HG03571 (cell line): ENCODE measurements at regions not wholly inside any gene's neighbourhood (a gene's known extent, or its start where the extent isn't known, plus 50 kb on each side); places are given as distances from the start of the nearest gene placed in this dataset.
"Not testable (repeated sequence)": the region's sequence is repeated elsewhere in the genome, so short reads cannot be mapped to it uniquely, and the experiment has no call there.

Experiments
- ATAC-seq: cut with Tn5 transposase; IDR thresholded peaks from one replicate; pipeline ENCODE4 v1.9.1; 2021; ENCODE audit not compliant: unreplicated experiment

GRCh38 chr6:12476484-12476883 lies 186.3 kb downstream of the EDN1 start:
- ATAC-seq, result no peak

GRCh38 chr6:12477616-12478015 lies 187.5 kb downstream of the EDN1 start:
- ATAC-seq, result no peak

GRCh38 chr6:12478921-12479320 lies 188.8 kb downstream of the EDN1 start:
- ATAC-seq, result no peak

GRCh38 chr6:12479451-12479850 lies 189.3 kb downstream of the EDN1 start:
- no peak for ATAC-seq

GRCh38 chr6:12479881-12480280 lies 189.7 kb downstream of the EDN1 start:
- ATAC-seq, result no peak

GRCh38 chr6:12480379-12480778 lies 190.2 kb downstream of the EDN1 start:
- no peak for ATAC-seq

- ATAC-seq, result no peak
Observed at GRCh38 chr6:12481292-12481691, 191.1 kb downstream of the EDN1 start.

GRCh38 chr6:12481850-12482249 lies 191.7 kb downstream of the EDN1 start:
- no peak for ATAC-seq

- ATAC-seq, result no peak
Observed at GRCh38 chr6:12482386-12483375, 192.5 kb downstream of the EDN1 start.

- ATAC-seq, result peak; percentile 60
Observed at GRCh38 chr6:12483712-12484111, 193.6 kb downstream of the EDN1 start.

GRCh38 chr6:12484519-12484918 lies 194.4 kb downstream of the EDN1 start:
- ATAC-seq, result no peak

GRCh38 chr6:12485226-12485764 lies 195.1 kb downstream of the EDN1 start:
- ATAC-seq, result no peak

GRCh38 chr6:12485837-12486236 lies 195.7 kb downstream of the EDN1 start:
- no peak for ATAC-seq

- no peak for ATAC-seq
Observed at GRCh38 chr6:12490351-12490903, 200.3 kb downstream of the EDN1 start.

- no peak for ATAC-seq
Observed at GRCh38 chr6:12490904-12491571, 200.9 kb downstream of the EDN1 start.

- ATAC-seq, result not testable (repeated sequence)
Observed at GRCh38 chr6:12492929-12493328, 202.8 kb downstream of the EDN1 start.

- ATAC-seq, result no peak
Observed at GRCh38 chr6:12493446-12493845, 203.3 kb downstream of the EDN1 start.

- ATAC-seq, result no peak
Observed at GRCh38 chr6:12494161-12494560, 204.0 kb downstream of the EDN1 start.

GRCh38 chr6:12501990-12502389 lies 211.8 kb downstream of the EDN1 start:
- no peak for ATAC-seq

- peak; percentile 61 for ATAC-seq
Observed at GRCh38 chr6:12504325-12504966, 212.1 kb upstream of the PHACTR1 start.

GRCh38 chr6:12505486-12505885 lies 211.1 kb upstream of the PHACTR1 start:
- no peak for ATAC-seq
